NCI-H82 (cell line): ENCODE measurements at regions not wholly inside any gene's neighbourhood (a gene's known extent, or its start where the extent isn't known, plus 50 kb on each side); places are given as distances from the start of the nearest gene placed in this dataset.
"Not testable (repeated sequence)": the region's sequence is repeated elsewhere in the genome, so short reads cannot be mapped to it uniquely, and the experiment has no call there.

ENCODE experiments used
- DNase-seq: peaks from one replicate; lab custom pipeline; 2025; lab: John Stamatoyannopoulos, UW

GRCh38 chr12:102728506-102729242 is 188.4 kb downstream of the PAH start:
- no peak for DNase-seq

GRCh38 chr12:102726686-102727085 is 190.4 kb downstream of the PAH start:
- no peak for DNase-seq

DNA sequence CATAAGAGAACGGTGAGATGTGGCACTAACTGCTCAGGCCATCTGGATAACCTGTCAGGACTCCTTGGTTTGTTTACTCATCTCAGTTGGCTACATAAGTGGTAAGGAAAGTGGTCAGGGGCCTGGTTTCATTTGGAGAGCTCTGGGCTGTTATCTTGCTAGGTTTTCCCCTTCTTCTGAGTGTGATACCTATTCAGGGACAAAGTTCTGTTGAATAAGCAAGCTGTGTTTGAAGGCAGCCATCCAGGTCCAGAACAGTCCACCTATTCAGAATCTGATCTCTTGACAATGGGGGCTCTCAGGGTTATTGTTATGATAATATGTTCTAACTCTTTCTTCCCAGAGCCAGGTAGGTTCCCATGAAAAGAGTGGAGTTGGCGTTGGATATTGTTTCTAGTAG is 194.9 kb downstream of the PAH start:
- DNase-seq, result no peak

DNA sequence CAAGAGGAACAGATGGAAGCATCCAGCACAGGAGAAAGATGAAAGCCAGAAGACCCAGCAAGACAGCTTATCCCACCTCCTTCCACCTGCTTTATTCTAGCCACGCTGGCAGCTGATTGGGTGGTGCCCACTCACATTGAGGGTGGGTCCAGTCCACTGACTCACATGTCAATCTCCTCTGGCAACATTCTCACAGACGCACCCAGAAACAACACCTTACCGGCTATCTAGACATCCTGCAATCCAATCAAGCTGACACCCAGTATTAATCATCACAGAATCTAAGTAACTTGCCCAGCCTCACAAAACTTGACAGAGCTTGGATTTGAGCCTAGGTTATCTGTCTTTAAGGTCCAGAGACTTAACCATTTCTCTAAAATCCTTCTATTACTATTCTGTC is 208.9 kb downstream of the PAH start:
- DNase-seq, result peak; percentile 4

DNA sequence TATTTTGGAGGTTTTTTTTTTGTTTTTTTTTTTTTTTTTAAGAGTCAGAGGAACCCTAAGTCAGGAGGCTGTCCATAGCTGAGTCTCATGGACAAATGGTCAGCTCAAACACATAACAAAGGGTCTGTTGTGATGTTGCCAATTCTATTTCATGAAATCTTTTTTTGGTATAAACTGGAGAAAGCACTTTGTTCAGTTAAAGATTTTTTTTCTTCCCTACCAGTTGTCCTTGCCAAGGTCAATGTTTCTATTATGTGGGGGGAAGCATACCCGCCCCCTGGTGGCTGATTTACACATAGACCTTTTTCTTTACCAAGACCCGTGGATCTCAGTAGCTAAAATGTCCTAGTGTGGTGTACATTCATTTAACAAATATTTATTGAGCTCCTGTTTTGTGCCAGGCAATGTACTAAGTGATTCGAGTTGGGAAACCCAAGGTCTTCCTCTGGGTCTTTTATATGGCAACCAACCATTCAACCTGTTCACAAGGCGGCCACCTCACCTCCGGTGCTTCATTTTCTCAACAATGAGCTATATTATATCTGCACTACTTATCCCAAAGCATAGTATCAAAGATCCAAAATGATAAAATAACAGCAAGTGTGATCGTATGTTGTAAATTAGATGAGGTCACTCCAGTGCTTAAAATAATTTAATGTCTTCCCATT is 214.5 kb downstream of the PAH start:
- peak; percentile 75 for DNase-seq

GRCh38 chr12:102696045-102696444 is 215.7 kb upstream of the IGF1 start:
- DNase-seq, result no peak

DNA sequence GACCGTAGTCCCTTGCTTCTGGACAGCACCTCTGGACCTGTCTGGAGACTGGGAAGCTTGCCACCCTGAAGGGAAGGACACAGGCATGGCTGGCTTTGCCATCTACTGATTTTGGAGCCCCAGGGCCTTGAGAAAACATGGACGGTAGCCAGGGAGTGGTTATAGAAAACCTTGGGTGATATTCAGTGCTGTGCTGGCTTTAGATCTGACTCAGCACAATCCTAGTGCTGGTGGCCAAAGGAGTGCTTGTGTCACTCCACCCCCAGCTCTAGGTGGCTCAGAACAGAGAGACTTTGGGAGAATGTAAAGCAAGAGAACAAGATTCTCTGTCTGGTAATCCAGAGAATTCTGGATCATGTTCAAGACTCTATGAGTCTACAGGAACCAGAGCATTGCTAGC is 214.5 kb upstream of the IGF1 start:
- no peak for DNase-seq

DNA sequence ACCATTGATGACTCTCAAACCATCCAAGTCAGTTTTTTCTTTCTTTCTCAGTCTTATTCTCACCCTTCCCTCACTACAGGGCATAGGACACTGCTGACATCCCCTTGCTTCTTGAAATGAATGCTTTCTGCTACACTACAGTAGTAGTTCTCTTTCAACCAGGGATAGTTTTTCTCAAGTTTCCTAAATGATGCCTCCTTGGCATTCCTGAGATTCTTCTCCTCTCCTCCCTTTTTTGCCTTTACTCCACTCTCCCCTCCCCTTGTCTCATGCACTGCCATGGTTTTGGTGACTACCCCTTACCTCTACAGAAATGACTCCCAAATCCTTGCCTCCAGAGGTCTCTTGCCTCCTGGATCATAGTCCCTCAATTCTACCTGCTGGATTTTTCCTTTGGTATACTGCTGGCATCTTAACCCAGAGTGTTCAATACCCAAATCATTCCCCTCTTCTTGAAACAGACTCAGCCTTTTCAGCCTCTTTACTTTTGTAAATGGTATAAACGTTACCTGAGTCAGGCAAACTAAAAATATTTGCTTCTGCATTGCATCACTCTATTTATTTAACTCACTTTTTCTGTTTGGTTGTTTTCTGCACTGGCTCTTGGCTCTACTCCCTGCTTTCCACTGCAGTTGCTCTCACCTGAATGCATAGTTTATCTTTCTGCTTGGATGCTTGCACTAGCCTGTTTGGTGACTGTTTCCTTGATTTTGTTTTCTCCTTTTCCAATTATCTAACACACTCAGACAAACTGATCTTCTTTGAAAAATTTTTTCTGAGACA is 211.6 kb upstream of the IGF1 start:
- DNase-seq, result no peak

DNA sequence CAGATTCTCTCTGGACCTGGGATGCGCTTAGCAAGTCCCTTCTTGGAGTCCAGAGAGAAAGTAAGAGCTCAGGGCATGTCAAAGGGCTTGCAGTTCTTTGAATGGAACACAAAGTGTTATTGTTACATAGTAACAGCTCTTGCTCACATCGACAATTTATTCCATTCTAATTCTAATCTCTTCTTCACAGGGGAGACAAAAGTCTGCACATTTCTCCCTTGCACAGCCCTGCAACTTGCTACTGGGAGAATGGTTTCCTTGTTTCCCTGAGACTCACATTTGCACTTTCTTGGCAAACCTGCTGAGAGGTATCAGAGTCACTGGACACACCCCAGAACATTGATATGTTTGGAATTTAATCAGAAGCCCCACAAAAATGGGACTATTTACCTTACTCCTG is 209.9 kb upstream of the IGF1 start:
- DNase-seq, result no peak

DNA sequence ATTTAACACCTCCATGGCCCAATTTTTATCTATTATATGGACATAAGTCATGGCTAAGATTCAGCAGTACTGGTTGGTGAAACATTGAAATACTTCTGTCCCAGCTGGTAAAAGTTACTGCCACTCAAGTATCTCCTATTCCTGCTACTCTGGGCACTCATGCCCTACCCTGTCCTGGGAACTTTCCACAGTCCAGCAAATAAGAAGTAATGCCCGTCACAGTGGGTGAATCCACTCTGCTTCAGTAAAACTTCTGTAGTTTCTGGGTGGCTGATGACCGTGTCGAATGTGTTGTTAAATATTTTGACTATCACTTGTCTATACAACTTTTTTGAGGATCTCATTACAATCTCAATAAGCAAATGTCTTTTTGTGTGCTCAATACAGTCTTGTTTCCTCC is 209.3 kb upstream of the IGF1 start:
- DNase-seq, result no peak

DNA sequence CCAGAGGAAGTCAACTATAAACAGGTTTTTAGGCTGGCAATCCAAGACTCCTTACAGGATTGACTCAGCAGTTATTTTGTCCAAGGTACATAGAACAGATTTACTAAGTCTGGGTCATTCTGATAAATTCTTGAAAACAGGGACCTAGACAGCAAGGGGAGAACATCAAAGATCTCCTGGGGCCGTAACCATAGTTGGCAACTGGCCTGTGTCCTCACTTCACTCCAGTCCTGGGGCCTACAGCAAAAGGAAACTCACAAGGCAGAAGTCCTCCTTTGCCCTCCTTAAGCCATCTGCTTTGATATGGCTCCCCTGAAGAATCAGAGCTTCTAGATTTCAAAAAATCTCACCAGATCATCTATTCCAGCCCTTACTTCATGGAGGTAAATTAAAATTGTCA is 207.2 kb upstream of the IGF1 start:
- no peak for DNase-seq

- no peak for DNase-seq
Observed at GRCh38 chr12:102685841-102686240, 205.5 kb upstream of the IGF1 start.

- DNase-seq, result no peak
Observed at GRCh38 chr12:102685172-102685571, 204.8 kb upstream of the IGF1 start.

GRCh38 chr12:102682366-102683289 is 202.3 kb upstream of the IGF1 start:
- no peak for DNase-seq

GRCh38 chr12:102681747-102682146 is 201.4 kb upstream of the IGF1 start:
- DNase-seq, result no peak

DNA sequence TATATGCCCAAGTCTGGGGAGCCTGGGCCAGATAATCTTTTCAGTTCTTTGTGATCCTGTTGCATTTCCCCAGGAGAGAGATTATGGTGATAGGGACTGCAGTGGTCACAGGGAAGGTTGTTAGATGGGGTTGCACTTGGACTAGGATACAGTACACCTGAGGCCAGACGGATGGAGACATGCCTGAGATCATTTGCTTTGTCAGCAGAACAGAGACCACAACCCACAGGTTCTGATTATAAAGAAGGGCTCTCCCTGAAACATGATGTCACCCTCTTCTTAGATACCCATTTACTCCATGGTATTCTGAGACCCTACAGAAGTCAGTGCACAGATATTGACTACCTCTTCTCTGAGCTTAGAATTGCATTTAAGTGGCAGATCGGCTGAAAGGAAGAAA is 200.9 kb upstream of the IGF1 start:
- no peak for DNase-seq

DNA sequence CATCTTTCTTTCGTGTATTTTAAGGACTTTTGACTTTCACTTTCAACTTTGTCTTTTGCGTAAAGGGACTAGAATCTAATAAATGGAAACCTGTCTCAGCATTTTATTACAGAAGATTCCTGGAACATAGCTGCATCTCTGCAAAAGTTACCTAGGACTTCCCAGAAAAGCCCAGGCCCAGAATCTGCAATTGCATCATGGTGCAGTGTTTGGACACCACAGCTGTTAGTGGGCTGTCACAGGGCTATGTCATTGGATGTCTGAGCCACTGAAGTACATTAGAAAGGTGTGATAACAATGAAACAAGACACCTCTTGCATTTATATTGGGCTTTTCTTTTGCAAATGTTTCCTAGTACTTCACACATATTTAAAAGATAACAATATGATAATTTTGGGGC is 199.9 kb upstream of the IGF1 start:
- DNase-seq, result no peak

DNA sequence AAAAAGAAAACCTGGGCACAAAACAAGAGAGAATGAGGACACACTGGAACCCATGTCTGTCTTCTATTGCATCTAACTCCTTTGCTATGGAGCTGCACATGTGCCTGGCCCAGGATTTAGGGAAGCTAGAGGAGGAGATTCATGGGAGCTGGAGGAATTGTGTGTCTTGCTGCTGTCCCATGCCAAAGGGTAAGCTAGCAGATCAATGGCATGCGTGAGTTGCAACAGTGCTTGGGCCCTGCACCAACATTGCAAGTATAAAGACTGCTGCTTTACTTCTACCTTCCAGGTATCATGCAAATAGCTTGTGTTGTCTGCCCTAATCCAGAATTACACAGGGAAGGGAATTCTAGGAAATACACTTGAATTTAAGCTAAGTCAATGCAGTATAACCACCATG is 196.4 kb upstream of the IGF1 start:
- DNase-seq, result no peak

DNA sequence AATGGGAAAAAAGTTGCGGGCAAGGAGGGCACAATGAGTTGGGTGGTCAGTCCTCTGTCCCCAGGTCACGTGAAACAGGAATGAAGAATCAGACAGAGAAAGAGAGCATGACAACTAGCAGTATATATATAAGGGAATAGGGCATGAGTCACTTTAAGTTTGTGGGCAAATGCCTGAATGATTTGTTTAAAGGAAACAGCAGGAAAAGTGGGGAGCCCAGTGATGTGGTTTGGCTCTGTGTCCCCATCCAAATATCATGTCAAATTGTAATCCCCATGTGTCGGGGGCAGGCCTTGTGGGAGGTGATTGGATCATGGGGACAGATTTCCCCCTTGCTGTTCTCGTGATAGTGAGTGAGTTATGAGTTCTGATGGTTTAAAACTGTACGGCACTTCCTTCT is 195.3 kb upstream of the IGF1 start:
- no peak for DNase-seq

DNA sequence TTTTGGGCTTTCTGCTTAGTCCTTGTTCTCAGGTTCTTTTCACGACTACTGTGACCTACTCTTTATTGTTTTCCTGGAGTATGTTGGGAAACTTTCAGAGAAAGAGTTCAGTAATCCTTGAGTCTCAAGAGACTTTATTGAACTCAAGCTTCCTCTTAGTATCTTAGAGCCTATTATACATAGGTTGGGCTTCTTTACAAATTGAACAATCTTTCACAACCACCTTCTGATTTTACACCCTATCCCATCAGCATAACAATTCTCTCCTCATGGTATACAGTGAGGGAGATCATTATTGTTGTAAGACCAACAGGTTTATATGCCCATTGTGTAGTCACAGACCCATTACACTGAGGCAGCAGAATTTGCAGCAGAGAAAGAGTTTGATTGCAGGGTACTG is 193.2 kb upstream of the IGF1 start:
- DNase-seq, result no peak

- DNase-seq, result not testable (repeated sequence)
Observed at GRCh38 chr12:102672212-102672611, 191.8 kb upstream of the IGF1 start.

GRCh38 chr12:102669056-102669455 is 188.7 kb upstream of the IGF1 start:
- no peak for DNase-seq
